MM.1S (cell line): ENCODE measurements at regions not wholly inside any gene's neighbourhood (a gene's known extent, or its start where the extent isn't known, plus 50 kb on each side); places are given as distances from the start of the nearest gene placed in this dataset.

ENCODE experiments used
- DNase-seq: peaks from one replicate; pipeline ENCODE4 v3.0.0-alpha.2; 2015
- H2AFZ ChIP-seq: fragments of 300-600 bp; sonication (generic); 2 replicates; pipeline ENCODE4 v1.6.0; 2016; ENCODE audit warnings: antibody characterized with exemption, low read length
- H3F3A ChIP-seq: fragments of 300-600 bp; sonication (generic); 2 replicates; pipeline ENCODE4 v1.6.1; 2016; ENCODE audit warnings: mild to moderate bottlenecking, antibody characterized with exemption, low read length, moderate library complexity, mixed read lengths; ENCODE audit not compliant: insufficient read depth
- H3K27ac ChIP-seq: fragments of 300-600 bp; sonication (generic); 2 replicates; pipeline ENCODE4 v1.5.1; 2016; ENCODE audit warnings: mild to moderate bottlenecking, low read length
- H3K27me3 ChIP-seq: fragments of 300-600 bp; sonication (generic); replicated peaks from 2 replicates; pipeline ENCODE4 v1.6.0; 2016; ENCODE audit warnings: low read length; ENCODE audit not compliant: insufficient read depth
- H3K36me3 ChIP-seq: fragments of 300-600 bp; sonication (generic); replicated peaks from 2 replicates; pipeline ENCODE4 v1.6.1; 2016; ENCODE audit warnings: mild to moderate bottlenecking, low read length, mixed read lengths; ENCODE audit not compliant: insufficient read depth
- H3K4me1 ChIP-seq: fragments of 300-600 bp; sonication (generic); 2 replicates; pipeline ENCODE4 v1.6.1; 2016; ENCODE audit warnings: low read length, mixed read lengths
- H3K4me2 ChIP-seq: fragments of 300-600 bp; sonication (generic); 2 replicates; pipeline ENCODE4 v1.6.0; 2016; ENCODE audit warnings: low read depth, low read length
- H3K4me3 ChIP-seq: fragments of 300-600 bp; sonication (generic); 2 replicates; pipeline ENCODE4 v1.5.1; 2016; ENCODE audit warnings: low read length, mixed read lengths
- H3K79me2 ChIP-seq: fragments of 300-600 bp; sonication (generic); 2 replicates; pipeline ENCODE4 v1.6.1; 2016; ENCODE audit warnings: mixed run types, low read length, mixed read lengths
- H3K9ac ChIP-seq: fragments of 300-600 bp; sonication (generic); 2 replicates; pipeline ENCODE4 v1.6.1; 2016; ENCODE audit warnings: low read length, mixed read lengths
- H3K9me2 ChIP-seq: fragments of 300-600 bp; sonication (generic); replicated peaks from 2 replicates; pipeline ENCODE4 v1.6.1; 2016; ENCODE audit warnings: mild to moderate bottlenecking, low read length, mixed read lengths; ENCODE audit not compliant: insufficient read depth
- H3K9me3 ChIP-seq: fragments of 300-600 bp; sonication (generic); replicated peaks from 2 replicates; pipeline ENCODE4 v1.6.1; 2016; ENCODE audit warnings: mild to moderate bottlenecking, low read length, mixed read lengths; ENCODE audit not compliant: insufficient read depth
- H4K20me1 ChIP-seq: fragments of 300-600 bp; sonication (generic); 2 replicates; pipeline ENCODE4 v1.6.1; 2016; ENCODE audit warnings: mild to moderate bottlenecking, low read length, moderate library complexity, mixed read lengths; ENCODE audit not compliant: insufficient read depth
- EZH2 ChIP-seq: fragments of 300-600 bp; sonication (generic); optimal IDR thresholded peaks from 2 replicates; pipeline ENCODE3; 2017; ENCODE audit warnings: low read depth, mild to moderate bottlenecking, antibody characterized with exemption, low read length, mixed read lengths
- EZH2phosphoT487 ChIP-seq: fragments of 300-600 bp; sonication (generic); IDR thresholded peaks from 2 replicates; pipeline ENCODE4 v1.6.1; 2018; ENCODE audit warnings: antibody characterized with exemption, low read length
- TF ChIP-seq, protein P1 (sequence below): fragments of 300-600 bp; sonication (generic); IDR thresholded peaks from 2 replicates; pipeline ENCODE4 v1.5.1; 2016; ENCODE audit warnings: antibody characterized with exemption, low read length, mixed read lengths

DNA sequence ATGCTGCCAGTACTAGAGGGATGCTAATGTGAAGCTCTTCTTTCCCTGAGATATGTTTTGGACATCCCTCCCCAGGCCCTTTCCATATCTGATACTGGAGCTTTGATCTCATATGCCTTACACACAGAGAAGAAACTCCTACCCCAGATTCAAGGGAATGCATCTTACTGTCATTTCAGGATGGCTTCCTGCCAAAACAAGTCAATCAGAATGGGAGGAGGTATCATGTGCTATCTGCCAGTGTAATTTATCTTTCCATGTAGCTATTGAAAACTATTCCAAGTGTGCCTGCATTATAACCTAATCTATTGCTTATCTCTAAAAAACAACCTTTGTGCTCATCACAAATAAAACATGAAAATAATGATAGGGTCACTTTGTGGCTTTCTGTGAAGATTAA, 269.9 kb upstream of the SETBP1 start:
- Histone ChIP-seq H2AFZ (no peak overlapping the region), H3K36me3 (no peaks in the 10 kb centered on the region), H3K79me2 (no peaks in the 10 kb centered on the region), H3K4me1 (no peaks in the 10 kb centered on the region), H3F3A (no peaks in the 10 kb centered on the region), H4K20me1 (no peaks in the 10 kb centered on the region), H3K27ac (no peak overlapping the region), H3K4me3 (no peak overlapping the region), H3K4me2 (no peak overlapping the region), H3K9me3 (no peaks in the 10 kb centered on the region), H3K9ac (no peak overlapping the region), H3K9me2 (no peaks in the 10 kb centered on the region), H3K27me3 (no peaks in the 10 kb centered on the region)
- no peak for DNase-seq
- TF ChIP-seq EZH2 (no peak), EZH2phosphoT487 (no peak)
- TF ChIP-seq, protein P1, sequence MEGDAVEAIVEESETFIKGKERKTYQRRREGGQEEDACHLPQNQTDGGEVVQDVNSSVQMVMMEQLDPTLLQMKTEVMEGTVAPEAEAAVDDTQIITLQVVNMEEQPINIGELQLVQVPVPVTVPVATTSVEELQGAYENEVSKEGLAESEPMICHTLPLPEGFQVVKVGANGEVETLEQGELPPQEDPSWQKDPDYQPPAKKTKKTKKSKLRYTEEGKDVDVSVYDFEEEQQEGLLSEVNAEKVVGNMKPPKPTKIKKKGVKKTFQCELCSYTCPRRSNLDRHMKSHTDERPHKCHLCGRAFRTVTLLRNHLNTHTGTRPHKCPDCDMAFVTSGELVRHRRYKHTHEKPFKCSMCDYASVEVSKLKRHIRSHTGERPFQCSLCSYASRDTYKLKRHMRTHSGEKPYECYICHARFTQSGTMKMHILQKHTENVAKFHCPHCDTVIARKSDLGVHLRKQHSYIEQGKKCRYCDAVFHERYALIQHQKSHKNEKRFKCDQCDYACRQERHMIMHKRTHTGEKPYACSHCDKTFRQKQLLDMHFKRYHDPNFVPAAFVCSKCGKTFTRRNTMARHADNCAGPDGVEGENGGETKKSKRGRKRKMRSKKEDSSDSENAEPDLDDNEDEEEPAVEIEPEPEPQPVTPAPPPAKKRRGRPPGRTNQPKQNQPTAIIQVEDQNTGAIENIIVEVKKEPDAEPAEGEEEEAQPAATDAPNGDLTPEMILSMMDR = no peak

DNA sequence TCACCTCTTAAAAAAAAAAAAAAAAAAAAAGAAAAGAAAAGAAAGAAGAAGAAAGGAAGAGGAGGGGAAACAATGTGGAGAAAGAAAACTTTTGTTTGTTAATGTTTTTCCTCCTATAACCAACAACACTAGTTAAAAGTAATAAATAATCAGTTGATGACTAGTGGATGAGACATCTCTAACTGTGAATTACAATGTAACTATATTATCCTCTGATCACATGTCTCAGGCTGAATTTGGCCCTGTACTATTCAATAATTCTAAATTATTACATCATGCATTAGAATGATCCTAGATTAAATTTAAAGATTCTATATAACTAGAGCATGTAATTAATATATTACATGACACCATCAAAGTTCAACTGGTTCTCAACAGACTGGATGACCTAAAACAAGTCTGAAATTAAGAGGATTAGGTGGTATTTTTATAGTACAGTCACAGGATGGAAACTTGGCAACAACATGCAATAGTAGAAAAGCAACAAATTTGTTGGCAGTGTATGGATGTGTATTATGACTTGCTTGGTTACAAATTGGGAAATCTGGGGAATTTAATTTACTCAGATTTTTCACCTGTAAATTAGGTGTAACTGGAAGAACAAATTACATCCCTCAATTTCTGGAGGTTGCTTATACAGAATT, 269.3 kb upstream of the SETBP1 start:
- H3K9ac ChIP-seq = no peak overlapping the region
- DNase-seq = no peak
- no peaks in the 10 kb centered on the region for H3K36me3 ChIP-seq
- no peak for TF ChIP-seq EZH2phosphoT487
- TF ChIP-seq EZH2 = no peak
- TF ChIP-seq, protein P1 = no peak
- no peaks in the 10 kb centered on the region for H3K4me1 ChIP-seq
- H3K4me3 ChIP-seq = no peak overlapping the region
- H3K9me2 ChIP-seq = no peaks in the 10 kb centered on the region
- H4K20me1 ChIP-seq = no peaks in the 10 kb centered on the region
- no peak overlapping the region for H3K27ac ChIP-seq
- H3F3A ChIP-seq = no peaks in the 10 kb centered on the region
- no peaks in the 10 kb centered on the region for H3K27me3 ChIP-seq
- no peak overlapping the region for H2AFZ ChIP-seq
- H3K79me2 ChIP-seq = no peaks in the 10 kb centered on the region
- H3K9me3 ChIP-seq = no peaks in the 10 kb centered on the region
- H3K4me2 ChIP-seq = no peak overlapping the region

DNA sequence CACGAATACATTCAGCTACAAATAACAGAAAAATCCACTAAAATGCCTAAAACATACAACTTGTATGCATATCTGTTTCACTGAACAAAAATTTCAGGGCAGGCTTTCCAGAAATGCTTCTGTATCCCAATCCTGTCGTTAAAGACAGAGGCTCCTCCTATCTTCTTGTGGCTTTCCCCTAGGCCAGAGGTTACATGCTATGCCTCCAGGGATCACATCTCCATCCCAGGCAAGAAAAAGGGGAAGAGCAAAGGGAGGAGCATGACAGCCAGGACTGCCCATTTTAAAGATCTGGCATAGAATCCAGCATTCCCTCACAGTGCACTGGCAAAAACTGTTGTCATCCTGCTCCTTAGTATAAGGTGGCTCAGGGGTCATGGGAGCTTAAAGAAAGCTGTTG, 268.7 kb upstream of the SETBP1 start:
- no peaks in the 10 kb centered on the region for H3K4me1 ChIP-seq
- H3K9me2 ChIP-seq = no peaks in the 10 kb centered on the region
- no peak for TF ChIP-seq EZH2phosphoT487
- no peak for TF ChIP-seq EZH2
- TF ChIP-seq, protein P1 = no peak
- no peaks in the 10 kb centered on the region for H3K9me3 ChIP-seq
- H3K79me2 ChIP-seq = no peaks in the 10 kb centered on the region
- H3K27ac ChIP-seq = no peak overlapping the region
- H3K36me3 ChIP-seq = no peaks in the 10 kb centered on the region
- no peak overlapping the region for H3K9ac ChIP-seq
- no peaks in the 10 kb centered on the region for H3F3A ChIP-seq
- H3K4me3 ChIP-seq = no peak overlapping the region
- no peak overlapping the region for H3K4me2 ChIP-seq
- H2AFZ ChIP-seq = no peak overlapping the region
- DNase-seq = no peak
- no peaks in the 10 kb centered on the region for H4K20me1 ChIP-seq
- no peaks in the 10 kb centered on the region for H3K27me3 ChIP-seq
